IMR-90 (cell line): ENCODE measurements at regions not wholly inside any gene's neighbourhood (a gene's known extent, or its start where the extent isn't known, plus 50 kb on each side); places are given as distances from the start of the nearest gene placed in this dataset.

ENCODE experiments used
- ATAC-seq: fragments of 200-7000 bp; cut with Tn5 transposase; 2 replicates; pipeline ENCODE4 v1.9.1; 2020; ENCODE audit warnings: low read depth, mild to moderate bottlenecking, moderate library complexity
- BruUV-seq: library from RNA; stranded (reverse); fragments of 400-500 nt; replicated peaks from 2 replicates; lab custom pipeline; 2021; lab: Mats Ljungman, UMichigan
- CTCF ChIA-PET: fragments of 300-600 bp; formaldehyde crosslinking; extraction: SDS; loops from one replicate; lab custom pipeline; 2021; ENCODE audit warnings: antibody characterized with exemption; lab: Yijun Ruan, JAX
- POLR2A ChIA-PET: fragments of 300-600 bp; sonication (Branson Sonifier 250); formaldehyde crosslinking; loops from one replicate; lab custom pipeline; 2022; ENCODE audit warnings: antibody characterized with exemption; ENCODE audit not compliant: unreplicated experiment; lab: Charles Lee
- DNase-seq: peaks from one replicate; pipeline ENCODE4 v3.0.0; 2013
- H2AFZ ChIP-seq: replicated peaks from 2 replicates; pipeline ENCODE3; 2013; ENCODE audit warnings: low read length, mild to moderate bottlenecking; ENCODE audit not compliant: poor library complexity
- H2AK5ac ChIP-seq: 2 replicates; pipeline ENCODE4 v1.6.1; 2013; ENCODE audit warnings: low read depth, low read length, inconsistent platforms
- H2AK9ac ChIP-seq: replicated peaks from 2 replicates; pipeline ENCODE3; 2013; ENCODE audit warnings: mild to moderate bottlenecking, low read depth, low read length, moderate library complexity; ENCODE audit not compliant: poor library complexity
- H2BK120ac ChIP-seq: 2 replicates; pipeline ENCODE4 v1.6.1; 2013; ENCODE audit warnings: low read depth, low read length, inconsistent platforms
- H2BK15ac ChIP-seq: 3 replicates; pipeline ENCODE4 v1.6.1; 2013; ENCODE audit warnings: low read depth, low read length, inconsistent platforms
- H2BK20ac ChIP-seq: 2 replicates; pipeline ENCODE4 v1.6.1; 2013; ENCODE audit warnings: low read depth, mild to moderate bottlenecking, inconsistent platforms, low read length, moderate library complexity
- H2BK5ac ChIP-seq: 2 replicates; pipeline ENCODE4 v1.6.1; 2013; ENCODE audit warnings: mild to moderate bottlenecking, low read depth, low read length, inconsistent platforms; ENCODE audit not compliant: poor library complexity, severe bottlenecking
- H3K14ac ChIP-seq: replicated peaks from 2 replicates; pipeline ENCODE4 v1.6.1; 2013; ENCODE audit warnings: low read depth, low read length, inconsistent platforms
- H3K18ac ChIP-seq: 2 replicates; pipeline ENCODE4 v1.6.1; 2013; ENCODE audit warnings: low read depth, low read length, control low read depth
- H3K23ac ChIP-seq: 2 replicates; pipeline ENCODE4 v1.6.1; 2013; ENCODE audit warnings: low read depth, low read length, inconsistent platforms
- H3K27ac ChIP-seq: 2 replicates; pipeline ENCODE4 v1.5.1; 2013; ENCODE audit warnings: mild to moderate bottlenecking, control low read depth, low read length; ENCODE audit not compliant: insufficient read depth
- H3K27me3 ChIP-seq: 2 replicates; pipeline ENCODE4 v1.6.1; 2013; ENCODE audit warnings: low read length; ENCODE audit not compliant: control insufficient read depth, insufficient read depth
- H3K36me3 ChIP-seq: 2 replicates; pipeline ENCODE4 v1.6.1; 2013; ENCODE audit warnings: low read length, mixed read lengths; ENCODE audit not compliant: control insufficient read depth, insufficient read depth
- H3K4ac ChIP-seq: 2 replicates; pipeline ENCODE4 v1.6.1; 2013; ENCODE audit warnings: low read depth, low read length, inconsistent platforms
- H3K4me1 ChIP-seq: 2 replicates; pipeline ENCODE4 v1.6.1; 2013; ENCODE audit warnings: low read length, mixed read lengths; ENCODE audit not compliant: control insufficient read depth, insufficient read depth
- H3K4me2 ChIP-seq: 2 replicates; pipeline ENCODE4 v1.6.1; 2013; ENCODE audit warnings: low read depth, mild to moderate bottlenecking, control low read depth, low read length, moderate library complexity
- H3K4me3 ChIP-seq: 2 replicates; pipeline ENCODE4 v1.5.1; 2013; ENCODE audit warnings: low read depth, mild to moderate bottlenecking, control low read depth, low read length, moderate library complexity; ENCODE audit not compliant: insufficient read depth
- H3K56ac ChIP-seq: 2 replicates; pipeline ENCODE4 v1.6.1; 2013; ENCODE audit warnings: low read length, inconsistent platforms; ENCODE audit not compliant: insufficient read depth; ENCODE audit errors: extremely low read depth
- H3K79me1 ChIP-seq, 2 experiments: 2 replicates each; pipeline ENCODE4 v1.6.1; 2013; ENCODE audit warnings: low read length in 2 of 2, inconsistent platforms in 1 of 2, low read depth in 1 of 2
- H3K9ac ChIP-seq: 2 replicates; pipeline ENCODE4 v1.6.1; 2013; ENCODE audit warnings: low read depth, low read length, control low read depth
- H3K9me1 ChIP-seq: 2 replicates; pipeline ENCODE4 v1.6.1; 2013; ENCODE audit warnings: low read length, inconsistent platforms; ENCODE audit not compliant: insufficient read depth
- H3K9me3 ChIP-seq: 2 replicates; pipeline ENCODE4 v1.6.1; 2013; ENCODE audit warnings: low read length; ENCODE audit not compliant: control insufficient read depth, insufficient read depth
- H4K20me1 ChIP-seq: 2 replicates; pipeline ENCODE4 v1.6.1; 2013; ENCODE audit warnings: low read length, inconsistent platforms; ENCODE audit not compliant: insufficient read depth
- H4K5ac ChIP-seq: 2 replicates; pipeline ENCODE4 v1.6.1; 2013; ENCODE audit warnings: mild to moderate bottlenecking, low read depth, low read length, control low read depth
- H4K8ac ChIP-seq, 2 experiments: 2 replicates each; pipeline ENCODE4 v1.6.1; 2013; ENCODE audit warnings: low read depth in 2 of 2, low read length in 2 of 2, control low read depth in 1 of 2, inconsistent platforms in 1 of 2
- H4K91ac ChIP-seq: 2 replicates; pipeline ENCODE4 v1.6.1; 2013; ENCODE audit warnings: low read depth, low read length, inconsistent platforms; ENCODE audit not compliant: insufficient read depth
- BHLHE40 ChIP-seq: fragments of 150-350 bp; IDR thresholded peaks from 2 replicates; pipeline ENCODE4 v1.6.1; 2016; ENCODE audit warnings: mild to moderate bottlenecking, low read depth, low read length
- CEBPB ChIP-seq: IDR thresholded peaks from 2 replicates; pipeline ENCODE4 v1.6.1; 2012; ENCODE audit warnings: low read depth, low read length, improper control_type of control experiment
- CHD1 ChIP-seq: IDR thresholded peaks from 2 replicates; pipeline ENCODE4 v1.6.1; 2012; ENCODE audit warnings: low read depth, low read length, improper control_type of control experiment
- ELK1 ChIP-seq: fragments of 150-350 bp; IDR thresholded peaks from 2 replicates; pipeline ENCODE4 v1.6.1; 2016; ENCODE audit warnings: low read depth, mild to moderate bottlenecking, low read length, moderate library complexity, borderline replicate concordance
- MAFK ChIP-seq: IDR thresholded peaks from 2 replicates; pipeline ENCODE4 v1.6.1; 2012; ENCODE audit warnings: low read depth, low read length, improper control_type of control experiment
- MAZ ChIP-seq: IDR thresholded peaks from 2 replicates; pipeline ENCODE4 v1.6.1; 2012; ENCODE audit warnings: low read depth, mild to moderate bottlenecking, low read length, improper control_type of control experiment, moderate library complexity, borderline replicate concordance
- MXI1 ChIP-seq: IDR thresholded peaks from 2 replicates; pipeline ENCODE4 v1.6.1; 2012; ENCODE audit warnings: low read depth, mild to moderate bottlenecking, low read length, moderate library complexity, borderline replicate concordance
- NFE2L2 ChIP-seq: fragments of 150-350 bp; IDR thresholded peaks from 2 replicates; pipeline ENCODE4 v1.6.1; 2016; ENCODE audit warnings: low read depth, mild to moderate bottlenecking, low read length
- POLR2A ChIP-seq: IDR thresholded peaks from 2 replicates; pipeline ENCODE4 v1.6.1; 2012; ENCODE audit warnings: mild to moderate bottlenecking, low read depth, low read length
- RAD21 ChIP-seq: IDR thresholded peaks from 2 replicates; pipeline ENCODE4 v1.6.1; 2012; ENCODE audit warnings: low read length, improper control_type of control experiment
- RCOR1 ChIP-seq: IDR thresholded peaks from 2 replicates; pipeline ENCODE4 v1.6.1; 2012; ENCODE audit warnings: mild to moderate bottlenecking, low read length, improper control_type of control experiment; ENCODE audit not compliant: insufficient replicate concordance
- RFX5 ChIP-seq: IDR thresholded peaks from 2 replicates; pipeline ENCODE4 v1.8.0; 2012; ENCODE audit warnings: low read depth, mild to moderate bottlenecking, low read length, moderate library complexity
- USF2 ChIP-seq: fragments of 150-350 bp; IDR thresholded peaks from 2 replicates; pipeline ENCODE4 v1.6.1; 2017; ENCODE audit warnings: mild to moderate bottlenecking, antibody characterized with exemption, low read length, low read depth
- WGBS, 2 experiments: methylation state at CpG; one replicate each; pipeline versions ENCODE4 v1.1.5 to v1.1.7; 2013; ENCODE audit warnings: missing lambda C conversion rate in 2 of 2; ENCODE audit not compliant: insufficient read length in 1 of 2; ENCODE audit errors: extremely low coverage in 2 of 2; 5-methylcytosine and 5-hydroxymethylcytosine counted together
- dilution Hi-C: fragments of 300-500 bp; cut with HindIII; formaldehyde crosslinking; loops from one replicate; pipeline ENCODE4 v1.14.3; 2018; ENCODE audit warnings: low sequenced_read_pairs; ENCODE audit not compliant: unreplicated experiment
- in situ Hi-C: fragments of 300-500 bp; cut with MboI; formaldehyde crosslinking; loops from 3 replicates; pipeline ENCODE4 v1.14.3; 2019; ENCODE audit warnings: low sequenced_read_pairs, inconsistent platforms, mixed read lengths
- intact Hi-C: fragments of 100-400 bp; cut with micrococcal nuclease; formaldehyde crosslinking; loops from 2 replicates; pipeline ENCODE4 v1.10.0; 2022
- TF ChIP-seq, protein P1 (sequence below): conservative IDR thresholded peaks from 2 replicates; pipeline ENCODE4 v1.5.1; 2012; ENCODE audit warnings: mild to moderate bottlenecking, low read depth, low read length, improper control_type of control experiment

GRCh38 chr2:41941831-41942230 lies 106.0 kb upstream of the PKDCC start:
- Histone ChIP-seq H2BK120ac (no peak overlapping the region), H4K20me1 (no peaks in the 10 kb centered on the region), H4K8ac (no peak overlapping the region), H4K91ac (no peak overlapping the region), H3K4me3 (no peak overlapping the region), H2BK5ac (no peak overlapping the region), H3K27ac (no peak overlapping the region), H3K4me1 (peaks cover 25% of the 10 kb centered on the region), H3K9ac (no peak overlapping the region), H3K36me3 (no peaks in the 10 kb centered on the region), H2AFZ (no peak overlapping the region), H3K79me1 (no peaks in the 10 kb centered on the region), H2BK15ac (no peak overlapping the region), H2BK20ac (no peak overlapping the region), H3K4ac (no peak overlapping the region), H2AK5ac (no peak overlapping the region), H3K9me1 (peaks cover 14% of the 10 kb centered on the region), H2AK9ac (no peak overlapping the region), H3K4me2 (no peak overlapping the region), H3K18ac (no peak overlapping the region), H3K9me3 (peaks cover 5% of the 10 kb centered on the region), H4K5ac (no peak overlapping the region), H3K56ac (no peak overlapping the region), H3K27me3 (peaks cover 6% of the 10 kb centered on the region), H3K14ac (no peak overlapping the region), H3K23ac (no peak overlapping the region)
- in situ Hi-C loops (no loop called here), dilution Hi-C loops (no loop called here), intact Hi-C loops (no loop called here)
- ChIA-PET CTCF (no interaction called here), POLR2A (no interaction called here)
- BruUV-seq = no TSS peak
- TF ChIP-seq RFX5 = no peak
- TF ChIP-seq, protein P1, sequence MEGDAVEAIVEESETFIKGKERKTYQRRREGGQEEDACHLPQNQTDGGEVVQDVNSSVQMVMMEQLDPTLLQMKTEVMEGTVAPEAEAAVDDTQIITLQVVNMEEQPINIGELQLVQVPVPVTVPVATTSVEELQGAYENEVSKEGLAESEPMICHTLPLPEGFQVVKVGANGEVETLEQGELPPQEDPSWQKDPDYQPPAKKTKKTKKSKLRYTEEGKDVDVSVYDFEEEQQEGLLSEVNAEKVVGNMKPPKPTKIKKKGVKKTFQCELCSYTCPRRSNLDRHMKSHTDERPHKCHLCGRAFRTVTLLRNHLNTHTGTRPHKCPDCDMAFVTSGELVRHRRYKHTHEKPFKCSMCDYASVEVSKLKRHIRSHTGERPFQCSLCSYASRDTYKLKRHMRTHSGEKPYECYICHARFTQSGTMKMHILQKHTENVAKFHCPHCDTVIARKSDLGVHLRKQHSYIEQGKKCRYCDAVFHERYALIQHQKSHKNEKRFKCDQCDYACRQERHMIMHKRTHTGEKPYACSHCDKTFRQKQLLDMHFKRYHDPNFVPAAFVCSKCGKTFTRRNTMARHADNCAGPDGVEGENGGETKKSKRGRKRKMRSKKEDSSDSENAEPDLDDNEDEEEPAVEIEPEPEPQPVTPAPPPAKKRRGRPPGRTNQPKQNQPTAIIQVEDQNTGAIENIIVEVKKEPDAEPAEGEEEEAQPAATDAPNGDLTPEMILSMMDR = no peak
- TF ChIP-seq CEBPB = no peak
- TF ChIP-seq RAD21 = no peak
- no peak for TF ChIP-seq ELK1
- no peak for TF ChIP-seq RCOR1
- no peak for TF ChIP-seq USF2
- no peak for TF ChIP-seq BHLHE40
- TF ChIP-seq MAFK = no peak
- no peak for TF ChIP-seq POLR2A
- TF ChIP-seq CHD1 = no peak
- no peak for TF ChIP-seq NFE2L2
- no peak for TF ChIP-seq MAZ
- TF ChIP-seq MXI1 = no peak
- DNase-seq (no peak), ATAC-seq (no peak)
- WGBS, 2 experiments = 100% methylated on average over 3 of the region's 3 CpGs; no CpG with 5 or more reads in 1 of the 2 experiments
